ENCODE measurements at regions not wholly inside any gene's neighbourhood (a gene's known extent, or its start where the extent isn't known, plus 50 kb on each side); places are given as distances from the start of the nearest gene placed in this dataset.

DNA sequence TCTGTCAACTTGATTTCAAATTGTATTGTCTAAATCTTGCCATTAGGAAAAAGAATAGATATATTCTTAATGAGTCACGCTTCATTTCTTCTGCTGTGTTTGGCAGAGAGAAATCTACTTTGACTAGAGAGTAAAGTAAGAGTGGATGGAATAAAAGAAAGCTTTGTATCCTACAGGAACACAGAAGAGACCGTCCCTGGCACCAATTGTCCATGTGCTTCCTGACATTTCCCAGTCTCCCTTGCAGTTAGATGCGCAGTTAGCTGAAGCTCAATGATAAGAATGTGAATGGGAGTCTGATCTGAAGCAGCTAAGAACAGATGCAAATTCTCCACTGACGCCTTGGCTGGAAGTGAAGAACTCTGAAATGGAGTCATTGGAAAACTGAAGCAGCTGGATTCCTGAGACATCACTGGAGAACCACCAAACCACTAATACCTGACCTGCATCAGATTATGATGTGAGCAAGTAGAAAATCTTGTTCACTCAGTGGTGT lies 528.2 kb upstream of the MARCKS start:
- no peaks in the 10 kb centered on the region for H3K9me3 ChIP-seq (replicated peaks; ENCODE audit: control insufficient read depth, insufficient read depth, low read length)
- H3K27me3 ChIP-seq (ENCODE audit: control insufficient read depth in 2 of 2, insufficient read depth in 2 of 2, low read length in 2 of 2), result no peaks in the 10 kb centered on the region
- H3K27ac ChIP-seq (ENCODE audit: insufficient read depth, low read depth, low read length), result no peak overlapping the region
- no TSS peak for BruUV-seq (replicated peaks)
- H2AFZ ChIP-seq (ENCODE audit: low read depth, low read length), result no peak overlapping the region
- H3K4me1 ChIP-seq (ENCODE audit: control insufficient read depth, extremely low read depth, insufficient read depth, low read length), result no peaks in the 10 kb centered on the region
- no peaks in the 10 kb centered on the region for H3K36me3 ChIP-seq (ENCODE audit: control insufficient read depth in 2 of 2, extremely low read depth in 1 of 2, insufficient read depth in 2 of 2, low read length in 2 of 2)
- ChIA-PET CTCF (interaction anchor here (0.6 to 2.2 kb wide), 3 partner anchors 9 to 11 kb away, joined by 3 to 6 read pairs (median 3); no protein-coding TSS in a partner anchor), POLR2A (no interaction called here)
- no peak overlapping the region for H3K4me2 ChIP-seq (ENCODE audit: insufficient read depth, low read length)
- H3K9ac ChIP-seq (replicated peaks; ENCODE audit: extremely low read depth, insufficient read depth, low read length), result no peak overlapping the region
- no peaks in the 10 kb centered on the region for H3K79me2 ChIP-seq (ENCODE audit: control insufficient read depth, insufficient read depth, low read length)
- dilution Hi-C loops (cut with MboI; ENCODE audit: extremely low pct_ligation_motif_present, low sequenced_read_pairs), result no loop called here
- DNase-seq (ENCODE audit: low read depth, low spot score), result no peak
- FAIRE-seq, result no peak
- H3K9me1 ChIP-seq (replicated peaks; ENCODE audit: control insufficient read depth, extremely low read depth, insufficient read depth, low read length), result no peaks in the 10 kb centered on the region
- no peaks in the 10 kb centered on the region for H4K20me1 ChIP-seq (replicated peaks; ENCODE audit: control insufficient read depth, extremely low read depth, insufficient read depth, low read length)
- intact Hi-C loops (cut with micrococcal nuclease), result no loop called here
- TF ChIP-seq MYC (IDR thresholded peaks at IDR 0.05; ENCODE audit: low read depth, low read length) (no peak), FOS (IDR thresholded peaks at IDR 0.05; ENCODE audit: borderline replicate concordance, insufficient read depth, low read length) (no peak), POLR2A (IDR thresholded peaks at IDR 0.05; ENCODE audit: low read depth, low read length) (no peak), GATA2 (IDR thresholded peaks at IDR 0.05; ENCODE audit: insufficient read depth, insufficient read length, low read depth, low read length) (no peak), EZH2 (IDR thresholded peaks at IDR 0.05; ENCODE audit: borderline replicate concordance, low read depth, low read length, severe bottlenecking) (no peak), JUN (IDR thresholded peaks at IDR 0.05; ENCODE audit: borderline replicate concordance, insufficient read depth, insufficient read length, low read depth) (no peak), POLR2AphosphoS5 (IDR thresholded peaks at IDR 0.05; ENCODE audit: insufficient read depth, low read depth, low read length) (no peak)
- TF ChIP-seq, protein P1, sequence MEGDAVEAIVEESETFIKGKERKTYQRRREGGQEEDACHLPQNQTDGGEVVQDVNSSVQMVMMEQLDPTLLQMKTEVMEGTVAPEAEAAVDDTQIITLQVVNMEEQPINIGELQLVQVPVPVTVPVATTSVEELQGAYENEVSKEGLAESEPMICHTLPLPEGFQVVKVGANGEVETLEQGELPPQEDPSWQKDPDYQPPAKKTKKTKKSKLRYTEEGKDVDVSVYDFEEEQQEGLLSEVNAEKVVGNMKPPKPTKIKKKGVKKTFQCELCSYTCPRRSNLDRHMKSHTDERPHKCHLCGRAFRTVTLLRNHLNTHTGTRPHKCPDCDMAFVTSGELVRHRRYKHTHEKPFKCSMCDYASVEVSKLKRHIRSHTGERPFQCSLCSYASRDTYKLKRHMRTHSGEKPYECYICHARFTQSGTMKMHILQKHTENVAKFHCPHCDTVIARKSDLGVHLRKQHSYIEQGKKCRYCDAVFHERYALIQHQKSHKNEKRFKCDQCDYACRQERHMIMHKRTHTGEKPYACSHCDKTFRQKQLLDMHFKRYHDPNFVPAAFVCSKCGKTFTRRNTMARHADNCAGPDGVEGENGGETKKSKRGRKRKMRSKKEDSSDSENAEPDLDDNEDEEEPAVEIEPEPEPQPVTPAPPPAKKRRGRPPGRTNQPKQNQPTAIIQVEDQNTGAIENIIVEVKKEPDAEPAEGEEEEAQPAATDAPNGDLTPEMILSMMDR (IDR thresholded peaks at IDR 0.05; ENCODE audit: extremely low read depth in 1 of 2, insufficient read depth in 1 of 2, low read depth in 1 of 2, low read length in 2 of 2), result no peak
- TF ChIP-seq, protein P2, sequence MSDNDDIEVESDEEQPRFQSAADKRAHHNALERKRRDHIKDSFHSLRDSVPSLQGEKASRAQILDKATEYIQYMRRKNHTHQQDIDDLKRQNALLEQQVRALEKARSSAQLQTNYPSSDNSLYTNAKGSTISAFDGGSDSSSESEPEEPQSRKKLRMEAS (IDR thresholded peaks at IDR 0.05; ENCODE audit: insufficient read depth, insufficient read length), result no peak
- H3K4me3 ChIP-seq (replicated peaks in 1 of 3; ENCODE audit: insufficient read depth in 1 of 3, low read depth in 1 of 3, low read length in 3 of 3), result no peak overlapping the region

Data from endothelial cell of umbilical vein (primary cell).